ENCODE measurements at regions not wholly inside any gene's neighbourhood (a gene's known extent, or its start where the extent isn't known, plus 50 kb on each side); places are given as distances from the start of the nearest gene placed in this dataset.

- Histone ChIP-seq H3K27ac (ENCODE audit: low read length) (no peak overlapping the region), H3K4me2 (ENCODE audit: insufficient read depth, low read length) (no peak overlapping the region), H2AFZ (ENCODE audit: low read depth, low read length) (no peak overlapping the region), H3K36me3 (ENCODE audit: insufficient read depth, low read length) (no peaks in the 10 kb centered on the region), H3K9ac (ENCODE audit: low read depth, low read length) (no peak overlapping the region), H3K4me3 (ENCODE audit: low read depth in 1 of 2, low read length in 2 of 2) (no peak overlapping the region), H3K4me1 (ENCODE audit: insufficient read depth, low read length) (no peaks in the 10 kb centered on the region), H3K27me3 (ENCODE audit: insufficient read depth, low read length, poor library complexity) (no peaks in the 10 kb centered on the region), H3K9me3 (ENCODE audit: insufficient read depth, low read length, severe bottlenecking) (no peaks in the 10 kb centered on the region), H4K20me1 (ENCODE audit: insufficient read depth, low read length) (no peaks in the 10 kb centered on the region), H3K79me2 (ENCODE audit: insufficient read depth, low read length) (no peaks in the 10 kb centered on the region)
- ATAC-seq (ENCODE audit: insufficient read depth, low read depth) (no peak), DNase-seq (no peak)
- TF ChIP-seq EZH2 (IDR thresholded peaks at IDR 0.05; ENCODE audit: borderline replicate concordance, low read depth, low read length, severe bottlenecking): no peak
Measured at GRCh38 chr2:123961576-123961975, 63.5 kb upstream of the CNTNAP5 start.

GRCh38 chr2:123971564-123972318, 53.3 kb upstream of the CNTNAP5 start:
- no peak overlapping the region for H3K9ac ChIP-seq (ENCODE audit: low read depth, low read length)
- no peak for DNase-seq

More at GRCh38 chr2:123971564-123972318, 53.3 kb upstream of the CNTNAP5 start:
- Histone ChIP-seq H3K27me3 (ENCODE audit: insufficient read depth, low read length, poor library complexity) (no peaks in the 10 kb centered on the region), H3K79me2 (ENCODE audit: insufficient read depth, low read length) (no peaks in the 10 kb centered on the region), H3K4me3 (ENCODE audit: low read depth in 1 of 2, low read length in 2 of 2) (no peak overlapping the region), H3K27ac (ENCODE audit: low read length) (no peak overlapping the region), H4K20me1 (ENCODE audit: insufficient read depth, low read length) (no peaks in the 10 kb centered on the region), H3K9me3 (ENCODE audit: insufficient read depth, low read length, severe bottlenecking) (no peaks in the 10 kb centered on the region), H3K4me2 (ENCODE audit: insufficient read depth, low read length) (no peak overlapping the region), H3K36me3 (ENCODE audit: insufficient read depth, low read length) (no peaks in the 10 kb centered on the region), H3K4me1 (ENCODE audit: insufficient read depth, low read length) (no peaks in the 10 kb centered on the region), H2AFZ (ENCODE audit: low read depth, low read length) (no peak overlapping the region)
- ATAC-seq (ENCODE audit: insufficient read depth, low read depth): no peak
- TF ChIP-seq EZH2 (IDR thresholded peaks at IDR 0.05; ENCODE audit: borderline replicate concordance, low read depth, low read length, severe bottlenecking) (no peak), CTCF (IDR thresholded peaks at IDR 0.05; ENCODE audit: borderline replicate concordance, extremely low read depth, low read length, poor library complexity, severe bottlenecking) (no peak)

Data from DND-41 (cell line).